Activated T-helper 17 cell treated with anti-CD3 and anti-CD28 coated beads, Interleukin-2, amount 50 U/mL, for 72 hours (primary cell): ENCODE measurements at regions not wholly inside any gene's neighbourhood (a gene's known extent, or its start where the extent isn't known, plus 50 kb on each side); places are given as distances from the start of the nearest gene placed in this dataset.

Source experiments
- ATAC-seq: fragments of 150-1000 bp; cut with Tn5 transposase; replicated peaks from 2 replicates; pipeline ENCODE4 v1.10.0; 2021; ENCODE audit warnings: mild to moderate bottlenecking, moderate library complexity
- H3K27ac Mint-ChIP-seq: one replicate; pipeline ENCODE4 v1.8.0; 2022; ENCODE audit warnings: mixed read lengths
- H3K27me3 Mint-ChIP-seq: one replicate; pipeline ENCODE4 v1.8.0; 2022; ENCODE audit warnings: mixed read lengths
- H3K36me3 Mint-ChIP-seq: one replicate; pipeline ENCODE4 v1.8.0; 2022; ENCODE audit warnings: low read depth, mild to moderate bottlenecking, mixed read lengths
- H3K4me1 Mint-ChIP-seq: one replicate; pipeline ENCODE4 v1.8.0; 2022; ENCODE audit warnings: mixed read lengths
- H3K4me3 Mint-ChIP-seq: one replicate; pipeline ENCODE4 v1.8.0; 2022; ENCODE audit warnings: mild to moderate bottlenecking, mixed read lengths
- H3K9me3 Mint-ChIP-seq: one replicate; pipeline ENCODE4 v1.8.0; 2022; ENCODE audit warnings: mixed read lengths

DNA sequence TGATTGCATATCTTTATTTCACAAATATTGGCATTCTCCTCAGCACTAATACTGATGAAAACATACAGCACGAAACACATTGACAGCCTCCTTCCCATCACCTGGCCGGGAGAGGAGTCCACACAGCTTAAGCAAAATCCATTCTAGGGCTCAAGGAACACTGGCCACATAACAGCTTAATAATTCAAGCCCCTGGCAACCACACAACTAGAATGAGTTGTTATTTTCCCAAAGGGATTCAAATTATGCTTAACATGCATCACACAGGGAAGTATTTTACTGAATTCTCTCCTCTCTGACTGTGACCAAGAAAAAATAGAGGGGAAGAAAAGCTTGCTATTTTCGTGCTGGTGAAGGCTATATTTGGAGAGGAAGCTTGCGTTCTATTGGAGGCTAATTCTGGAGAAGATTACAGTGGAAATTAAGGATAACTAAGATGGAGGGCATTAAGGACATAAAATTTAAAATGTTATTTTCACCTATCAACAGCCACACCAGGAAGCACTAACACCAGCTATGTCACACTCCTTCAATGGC lies 198.5 kb downstream of the ADGRG6 start:
- ATAC-seq: no peak
- no peaks in the 10 kb centered on the region for H3K27me3 Mint-ChIP-seq
- no peak overlapping the region for H3K27ac Mint-ChIP-seq
- peaks cover 17% of the 10 kb centered on the region for H3K9me3 Mint-ChIP-seq
- H3K4me1 Mint-ChIP-seq: no peaks in the 10 kb centered on the region
- H3K4me3 Mint-ChIP-seq: no peak overlapping the region
- H3K36me3 Mint-ChIP-seq: no peaks in the 10 kb centered on the region

DNA sequence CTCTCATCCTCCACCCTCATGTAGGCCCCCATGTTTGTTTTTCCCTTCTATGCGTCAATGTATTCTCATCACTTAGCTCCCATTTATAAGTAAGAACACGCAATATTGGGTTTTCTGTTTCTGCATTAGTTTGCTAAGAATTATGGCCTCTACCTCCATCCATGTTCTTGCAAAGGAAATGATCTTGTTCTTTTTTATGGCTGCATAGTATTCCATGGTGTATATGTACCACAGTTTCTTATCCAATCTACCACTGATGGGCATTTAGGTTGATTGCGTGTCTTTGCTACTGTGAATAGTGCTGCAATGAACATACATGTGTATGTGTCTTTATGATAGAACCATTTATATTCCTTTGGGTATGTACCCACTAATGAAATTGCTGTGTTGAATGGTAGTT lies 200.0 kb downstream of the ADGRG6 start:
- Mint-ChIP-seq H3K36me3 (no peaks in the 10 kb centered on the region), H3K27ac (no peak overlapping the region), H3K4me3 (no peak overlapping the region), H3K9me3 (peaks cover 17% of the 10 kb centered on the region), H3K4me1 (no peaks in the 10 kb centered on the region), H3K27me3 (no peaks in the 10 kb centered on the region)
- ATAC-seq: no peak

- ATAC-seq: no peak
These were observed 205.3 kb downstream of the ADGRG6 start for GRCh38 chr6:142507065-142507464.

DNA sequence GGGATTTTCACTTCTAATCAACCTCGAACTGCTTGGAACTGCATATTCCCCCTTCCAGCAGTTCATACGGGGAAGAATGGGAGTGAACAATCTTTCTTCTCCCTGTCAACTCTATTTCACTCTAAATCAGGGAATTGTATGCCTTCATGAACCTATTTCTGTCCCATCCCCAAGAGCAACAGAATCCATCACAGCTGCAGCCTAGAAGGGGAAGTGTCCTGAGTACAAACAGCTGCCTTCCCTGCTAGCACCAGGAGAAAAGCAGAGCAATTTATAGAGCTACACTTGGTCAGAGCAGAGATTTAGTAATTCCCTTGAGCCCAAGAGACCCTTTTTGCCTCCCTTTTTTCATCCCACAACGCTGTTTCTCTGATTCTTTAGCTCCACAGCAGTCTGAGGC lies 208.4 kb downstream of the ADGRG6 start:
- no peak overlapping the region for H3K27ac Mint-ChIP-seq
- no peak for ATAC-seq

More at GRCh38 chr6:142507065-142507464, 205.3 kb downstream of the ADGRG6 start:
- Mint-ChIP-seq H3K36me3 (no peaks in the 10 kb centered on the region), H3K4me1 (no peaks in the 10 kb centered on the region), H3K27ac (no peak overlapping the region), H3K9me3 (peaks cover 14% of the 10 kb centered on the region), H3K4me3 (no peak overlapping the region), H3K27me3 (no peaks in the 10 kb centered on the region)

DNA sequence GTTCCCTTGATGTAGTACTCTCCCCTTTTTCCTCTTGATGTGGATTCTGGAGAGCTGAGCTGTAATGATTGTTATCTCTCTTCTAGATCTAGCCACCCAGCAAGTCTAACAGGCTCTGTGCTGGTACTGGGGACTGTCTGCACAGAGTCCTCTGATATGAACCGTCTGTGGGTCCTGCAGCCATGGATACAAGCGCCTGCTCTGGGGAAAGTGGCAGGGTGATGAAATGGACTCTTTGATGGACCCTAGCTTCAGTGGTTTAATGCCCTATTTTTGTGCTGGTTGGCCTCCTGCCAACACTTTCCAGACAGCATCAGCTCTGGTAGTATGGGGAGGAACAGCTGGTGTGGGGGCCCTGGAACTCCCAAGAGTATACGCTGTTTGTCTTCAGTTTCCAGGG lies 216.3 kb downstream of the ADGRG6 start:
- no peaks in the 10 kb centered on the region for H3K4me1 Mint-ChIP-seq
- no peak overlapping the region for H3K27ac Mint-ChIP-seq
- no peaks in the 10 kb centered on the region for H3K36me3 Mint-ChIP-seq
- no peak overlapping the region for H3K4me3 Mint-ChIP-seq
- peaks cover 3% of the 10 kb centered on the region for H3K9me3 Mint-ChIP-seq
- no peak for ATAC-seq
- H3K27me3 Mint-ChIP-seq: peaks cover 4% of the 10 kb centered on the region

More for the DNA sequence above, 208.4 kb downstream of the ADGRG6 start:
- Mint-ChIP-seq H3K4me3 (no peak overlapping the region), H3K4me1 (no peaks in the 10 kb centered on the region), H3K27me3 (peaks cover 4% of the 10 kb centered on the region), H3K36me3 (no peaks in the 10 kb centered on the region), H3K9me3 (peaks cover 3% of the 10 kb centered on the region)

DNA sequence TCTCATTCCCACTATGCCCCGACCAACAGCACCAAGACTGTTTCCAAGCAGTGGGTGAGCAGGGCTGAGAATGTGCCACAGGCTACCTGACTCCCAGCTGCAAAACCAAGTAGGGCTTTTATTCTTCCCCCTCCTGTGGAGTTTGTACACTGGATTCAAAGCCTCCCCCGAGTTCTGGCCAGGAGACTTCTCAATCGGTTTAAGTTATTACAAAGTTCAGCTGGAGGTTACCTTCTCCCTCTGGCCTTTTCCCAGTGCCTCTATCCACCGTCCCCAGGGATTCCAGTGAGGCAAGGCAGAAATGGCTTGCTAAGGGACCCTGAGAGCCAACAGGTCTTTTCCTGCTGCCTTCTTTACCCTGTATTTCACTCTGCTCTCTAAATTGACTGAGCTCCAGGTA lies 217.0 kb downstream of the ADGRG6 start:
- H3K4me1 Mint-ChIP-seq: no peaks in the 10 kb centered on the region
- peaks cover 3% of the 10 kb centered on the region for H3K9me3 Mint-ChIP-seq
- H3K27me3 Mint-ChIP-seq: peaks cover 8% of the 10 kb centered on the region
- ATAC-seq: no peak
- H3K36me3 Mint-ChIP-seq: no peaks in the 10 kb centered on the region
- no peak overlapping the region for H3K4me3 Mint-ChIP-seq
- no peak overlapping the region for H3K27ac Mint-ChIP-seq

DNA sequence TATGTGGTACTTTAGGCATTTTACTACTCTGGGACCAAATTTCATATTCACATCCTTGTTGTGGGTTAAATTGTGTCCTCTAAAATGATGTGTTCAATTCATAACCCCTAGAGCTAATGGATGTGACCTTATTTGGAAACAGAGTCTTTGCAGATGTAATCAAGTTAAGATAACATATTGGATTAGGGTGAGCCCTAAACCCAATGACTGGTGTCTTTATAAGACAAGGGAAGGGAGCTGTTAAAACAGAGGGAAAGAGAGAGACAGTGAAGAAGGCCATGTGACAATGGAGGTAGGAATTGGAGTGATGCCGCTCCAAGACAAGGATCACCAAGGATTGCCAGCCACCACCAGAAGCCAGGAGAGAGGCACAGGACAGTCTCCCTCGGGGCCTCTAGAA lies 220.0 kb downstream of the ADGRG6 start:
- Mint-ChIP-seq H3K27ac (no peak overlapping the region), H3K4me1 (no peaks in the 10 kb centered on the region), H3K9me3 (no peaks in the 10 kb centered on the region), H3K4me3 (no peak overlapping the region), H3K36me3 (no peaks in the 10 kb centered on the region), H3K27me3 (peaks cover 10% of the 10 kb centered on the region)
- ATAC-seq: no peak

DNA sequence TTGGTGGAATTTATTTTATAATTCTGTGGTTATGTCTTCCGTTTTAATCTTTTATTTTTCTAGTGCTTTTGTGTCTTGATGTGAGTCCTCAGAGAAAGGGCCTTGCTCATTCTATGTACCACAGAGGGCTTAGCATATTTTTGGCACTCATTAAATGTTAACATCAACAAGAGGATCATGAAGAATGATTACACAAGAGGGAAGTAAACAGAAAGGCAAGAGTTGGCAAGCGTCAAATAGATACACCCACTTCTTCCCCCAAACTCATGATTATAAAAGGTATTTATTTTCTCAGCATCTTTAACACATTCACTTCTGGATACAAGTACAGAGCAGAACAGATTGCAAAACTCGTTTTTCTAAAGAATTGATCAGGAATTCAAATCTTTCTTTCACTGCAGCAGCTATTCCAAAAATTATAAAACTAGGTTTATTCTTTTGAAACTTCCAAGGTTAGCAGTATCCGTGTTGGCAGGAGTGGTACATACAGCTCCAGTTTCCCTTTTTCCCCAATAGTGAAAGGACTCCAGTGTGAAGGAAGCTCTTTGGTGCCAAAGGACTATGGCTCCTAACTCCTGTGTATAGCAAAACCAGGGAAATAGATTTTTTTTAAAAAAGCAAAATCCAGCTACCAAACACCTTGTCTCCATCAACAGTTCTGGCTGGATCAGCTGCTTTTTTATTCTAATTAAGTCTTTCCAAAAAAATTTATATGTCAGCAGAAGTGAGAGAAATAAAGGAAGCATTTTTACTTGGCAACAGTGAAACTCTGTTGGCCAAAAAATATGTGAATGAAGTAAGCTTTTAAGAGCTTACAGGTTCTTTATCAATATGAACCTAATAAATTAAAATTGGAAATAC lies 221.9 kb downstream of the ADGRG6 start:
- Mint-ChIP-seq H3K36me3 (no peaks in the 10 kb centered on the region), H3K4me1 (no peaks in the 10 kb centered on the region), H3K27ac (no peak overlapping the region), H3K27me3 (peaks cover 10% of the 10 kb centered on the region), H3K4me3 (no peak overlapping the region), H3K9me3 (peaks cover 5% of the 10 kb centered on the region)
- ATAC-seq: no peak

DNA sequence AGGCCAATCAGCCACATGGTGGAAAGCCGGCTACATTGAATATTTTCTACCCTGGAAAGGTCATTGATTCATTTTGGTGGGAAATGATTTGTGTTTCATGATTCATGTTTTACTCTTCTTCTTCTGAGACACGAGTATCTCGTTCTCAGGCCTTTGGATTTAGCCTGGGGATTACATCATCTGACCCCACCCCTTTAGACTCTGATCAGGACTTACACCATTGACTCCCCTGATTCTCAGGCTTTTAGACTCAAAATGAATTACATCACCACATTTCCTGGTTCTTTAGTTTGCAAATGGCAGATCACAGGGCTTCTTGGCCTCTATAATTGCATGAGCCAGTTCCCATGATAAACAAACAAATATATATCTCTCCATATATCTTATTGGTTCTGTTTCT lies 228.8 kb downstream of the ADGRG6 start:
- Mint-ChIP-seq H3K27ac (no peak overlapping the region), H3K4me1 (no peaks in the 10 kb centered on the region), H3K9me3 (peaks cover 15% of the 10 kb centered on the region), H3K4me3 (no peak overlapping the region), H3K27me3 (no peaks in the 10 kb centered on the region), H3K36me3 (no peaks in the 10 kb centered on the region)
- no peak for ATAC-seq

DNA sequence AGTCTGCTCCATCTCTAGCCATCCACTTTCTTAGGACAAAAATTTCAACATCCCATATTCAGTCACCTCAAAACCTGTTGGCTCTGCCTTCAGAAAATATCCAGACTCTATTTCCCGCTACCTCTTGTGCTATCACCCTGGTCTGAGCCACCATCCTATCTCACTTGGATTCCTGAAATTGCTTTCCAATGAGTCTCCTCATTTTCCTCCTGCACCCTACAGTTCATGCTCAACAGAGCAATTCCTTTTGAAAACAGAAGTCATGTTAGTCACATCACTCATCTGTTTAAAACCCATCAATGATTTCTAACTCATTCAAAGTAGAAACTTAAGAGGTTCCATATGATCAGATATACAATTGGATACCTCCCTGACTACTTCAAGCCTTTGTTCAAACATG lies 229.9 kb downstream of the ADGRG6 start:
- H3K27me3 Mint-ChIP-seq: no peaks in the 10 kb centered on the region
- H3K4me1 Mint-ChIP-seq: no peaks in the 10 kb centered on the region
- no peak for ATAC-seq
- peaks cover 16% of the 10 kb centered on the region for H3K9me3 Mint-ChIP-seq
- no peak overlapping the region for H3K27ac Mint-ChIP-seq
- no peaks in the 10 kb centered on the region for H3K36me3 Mint-ChIP-seq
- no peak overlapping the region for H3K4me3 Mint-ChIP-seq

DNA sequence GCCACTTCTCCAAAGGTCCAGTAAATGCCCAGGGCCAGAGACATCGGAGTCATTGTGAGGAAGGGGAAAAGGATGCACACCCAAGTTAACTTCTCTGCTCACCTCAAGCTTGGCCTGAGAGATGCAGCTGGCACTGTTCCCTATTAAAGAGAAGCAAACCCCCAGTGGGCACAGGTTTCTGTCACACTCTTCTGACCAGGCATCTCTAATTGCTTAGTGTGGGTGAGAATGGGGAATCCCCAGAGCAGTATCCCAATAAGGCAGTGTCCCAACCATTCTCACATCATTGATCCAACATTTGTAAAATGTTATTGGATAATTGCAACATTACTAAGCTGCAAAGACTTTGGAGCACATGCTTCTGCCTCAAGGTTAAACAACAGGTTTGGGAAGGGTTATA lies 232.3 kb downstream of the ADGRG6 start:
- no peak overlapping the region for H3K27ac Mint-ChIP-seq
- H3K36me3 Mint-ChIP-seq: no peaks in the 10 kb centered on the region
- H3K4me1 Mint-ChIP-seq: peaks cover 5% of the 10 kb centered on the region
- peaks cover 11% of the 10 kb centered on the region for H3K9me3 Mint-ChIP-seq
- ATAC-seq: no peak
- no peaks in the 10 kb centered on the region for H3K27me3 Mint-ChIP-seq
- H3K4me3 Mint-ChIP-seq: no peak overlapping the region

DNA sequence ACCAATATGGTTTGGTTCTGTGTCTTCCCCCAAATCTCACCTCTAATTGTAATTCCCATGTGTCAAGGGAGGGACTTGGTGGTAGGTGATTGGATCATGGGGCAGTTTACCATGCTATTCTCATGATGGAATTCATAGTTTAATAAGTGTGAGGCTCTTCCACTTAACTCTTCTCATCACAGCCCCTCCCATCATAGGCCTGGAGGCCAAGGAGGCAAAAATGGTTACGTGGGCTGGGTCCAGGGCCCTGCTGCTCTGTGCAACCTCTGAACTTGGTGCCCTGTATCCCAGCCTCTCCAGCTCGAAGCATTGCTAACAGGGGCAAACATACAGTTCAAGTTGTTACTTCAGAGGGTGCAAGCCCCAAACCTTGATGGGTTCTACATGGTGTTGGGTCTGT lies 232.7 kb downstream of the ADGRG6 start:
- H3K9me3 Mint-ChIP-seq: peaks cover 11% of the 10 kb centered on the region
- ATAC-seq: no peak
- peaks cover 5% of the 10 kb centered on the region for H3K4me1 Mint-ChIP-seq
- H3K27me3 Mint-ChIP-seq: no peaks in the 10 kb centered on the region
- no peak overlapping the region for H3K27ac Mint-ChIP-seq
- no peaks in the 10 kb centered on the region for H3K36me3 Mint-ChIP-seq
- H3K4me3 Mint-ChIP-seq: no peak overlapping the region

- Mint-ChIP-seq H3K27ac (no peak overlapping the region), H3K9me3 (peaks cover 11% of the 10 kb centered on the region)
These were observed 236.0 kb downstream of the ADGRG6 start for GRCh38 chr6:142537612-142538478.

DNA sequence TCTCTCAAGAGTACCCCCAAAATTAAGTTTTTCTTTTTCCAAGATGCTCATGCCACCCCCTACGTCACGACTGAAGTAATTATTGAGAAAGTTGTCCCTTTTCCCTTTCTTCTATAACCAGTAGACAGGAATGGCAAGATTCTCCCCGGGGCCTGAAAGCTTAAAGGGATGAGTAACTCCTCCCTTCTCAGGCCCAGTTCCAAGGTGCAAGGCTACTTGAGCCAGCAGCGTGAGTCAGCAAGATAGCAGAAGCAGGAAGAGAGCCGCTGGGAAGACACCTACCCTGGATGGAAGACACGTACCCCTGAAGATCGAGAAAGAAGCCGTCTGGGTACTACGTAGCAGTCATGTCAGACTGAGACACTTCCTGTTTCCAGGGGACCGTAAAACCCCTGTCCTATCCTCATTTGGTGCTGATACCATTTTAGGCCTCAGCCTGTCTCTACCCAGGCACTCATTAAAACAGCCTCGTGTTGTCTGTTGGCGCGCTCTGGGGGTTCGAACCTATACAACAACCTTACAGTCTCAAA lies 241.0 kb downstream of the ADGRG6 start:
- Mint-ChIP-seq H3K27me3 (peaks cover 4% of the 10 kb centered on the region), H3K9me3 (no peaks in the 10 kb centered on the region), H3K4me3 (no peak overlapping the region), H3K4me1 (peaks cover 3% of the 10 kb centered on the region), H3K27ac (no peak overlapping the region), H3K36me3 (no peaks in the 10 kb centered on the region)
- no peak for ATAC-seq

More at GRCh38 chr6:142537612-142538478, 236.0 kb downstream of the ADGRG6 start:
- Mint-ChIP-seq H3K36me3 (no peaks in the 10 kb centered on the region), H3K27me3 (no peaks in the 10 kb centered on the region), H3K4me1 (peaks cover 5% of the 10 kb centered on the region), H3K4me3 (no peak overlapping the region)
- ATAC-seq: no peak
